NCI-H2196 (cell line): ENCODE measurements at regions not wholly inside any gene's neighbourhood (a gene's known extent, or its start where the extent isn't known, plus 50 kb on each side); places are given as distances from the start of the nearest gene placed in this dataset.
"Not testable (repeated sequence)": the region's sequence is repeated elsewhere in the genome, so short reads cannot be mapped to it uniquely, and the experiment has no call there.

Experiments used
- DNase-seq: peaks from one replicate; lab custom pipeline; 2025; ENCODE audit not compliant: unreplicated experiment; lab: John Stamatoyannopoulos, UW

GRCh38 chr1:174105086-174105485 lies 54.2 kb upstream of the RABGAP1L start:
- no peak for DNase-seq

DNA sequence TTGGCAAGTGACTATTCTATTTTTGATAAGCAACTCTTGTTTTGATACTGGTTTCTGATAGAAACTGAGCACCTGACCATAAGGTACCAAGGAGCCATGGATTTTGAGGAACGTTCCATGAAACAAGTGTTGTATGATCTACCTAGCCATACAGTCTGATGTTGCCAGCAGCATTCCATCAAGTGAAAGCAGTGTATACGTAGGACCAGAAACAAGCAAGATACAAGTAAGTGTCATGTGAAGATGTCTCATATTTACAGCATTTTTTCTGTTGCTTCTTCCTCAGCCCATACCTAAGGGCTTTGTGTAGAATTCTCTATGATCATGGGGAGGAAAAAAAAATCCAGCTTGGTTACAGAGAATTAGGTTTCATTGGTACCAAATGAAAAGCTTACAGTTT lies 55.6 kb upstream of the RABGAP1L start:
- no peak for DNase-seq

- not testable (repeated sequence) for DNase-seq
Measured at GRCh38 chr1:174101976-174102375, 57.3 kb upstream of the RABGAP1L start.

DNA sequence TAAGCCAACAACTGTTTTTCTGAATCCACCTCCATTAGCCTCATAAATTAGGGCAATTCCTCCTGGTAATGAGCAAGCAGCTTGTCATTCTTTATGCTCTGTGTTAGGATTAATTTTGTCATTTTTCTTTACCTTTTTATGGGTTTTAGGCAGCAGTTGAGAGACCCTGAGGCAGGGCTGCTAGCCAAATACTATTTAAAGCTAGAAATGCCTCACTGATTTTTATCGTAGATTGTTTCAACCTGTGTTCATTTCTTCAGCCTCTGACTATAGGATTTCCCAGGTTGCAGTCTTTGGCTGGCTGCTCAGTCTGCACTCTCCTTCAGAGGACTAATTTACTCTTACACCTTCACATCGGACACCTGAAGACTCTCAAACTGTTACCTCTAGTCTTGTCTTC lies 61.9 kb upstream of the RABGAP1L start:
- no peak for DNase-seq

DNA sequence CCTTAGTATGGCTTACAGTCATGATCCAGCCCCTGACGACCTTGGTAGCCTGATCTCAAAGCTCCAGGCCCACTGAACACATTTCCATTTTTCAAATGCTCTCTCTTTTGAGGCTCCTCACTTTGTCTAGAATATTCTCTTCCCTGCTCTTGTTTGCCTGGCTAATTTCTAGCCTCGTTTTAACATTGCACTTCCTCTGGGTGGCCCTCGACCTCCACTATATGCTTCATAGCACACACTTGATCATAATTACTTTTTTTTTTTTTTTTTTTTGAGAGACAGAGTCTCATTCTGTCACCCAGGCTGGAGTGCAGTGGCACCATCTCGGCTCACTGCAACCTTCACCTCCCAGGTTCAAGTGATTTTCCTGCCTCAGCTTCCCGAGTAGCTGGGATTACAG lies 65.5 kb upstream of the RABGAP1L start:
- DNase-seq = not testable (repeated sequence)

DNA sequence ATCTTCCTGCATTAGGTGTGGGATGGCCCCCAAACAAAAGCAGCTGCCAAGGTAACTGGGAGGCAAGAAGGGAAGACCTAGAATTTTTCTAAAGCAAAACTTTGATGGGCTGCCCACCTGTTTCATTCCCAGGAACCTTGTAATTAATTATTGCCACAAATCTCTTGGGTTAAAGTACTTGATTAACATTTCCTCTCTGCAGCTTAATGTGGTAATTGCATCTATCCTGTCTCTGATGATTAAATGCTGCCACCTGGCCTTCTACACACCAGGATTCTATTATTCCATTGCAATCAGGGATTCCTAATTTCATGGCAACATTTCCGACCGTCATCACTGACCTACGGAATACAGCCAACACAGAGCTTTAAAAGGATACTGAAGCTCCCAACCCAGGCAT lies 68.3 kb upstream of the RC3H1 start:
- no peak for DNase-seq

DNA sequence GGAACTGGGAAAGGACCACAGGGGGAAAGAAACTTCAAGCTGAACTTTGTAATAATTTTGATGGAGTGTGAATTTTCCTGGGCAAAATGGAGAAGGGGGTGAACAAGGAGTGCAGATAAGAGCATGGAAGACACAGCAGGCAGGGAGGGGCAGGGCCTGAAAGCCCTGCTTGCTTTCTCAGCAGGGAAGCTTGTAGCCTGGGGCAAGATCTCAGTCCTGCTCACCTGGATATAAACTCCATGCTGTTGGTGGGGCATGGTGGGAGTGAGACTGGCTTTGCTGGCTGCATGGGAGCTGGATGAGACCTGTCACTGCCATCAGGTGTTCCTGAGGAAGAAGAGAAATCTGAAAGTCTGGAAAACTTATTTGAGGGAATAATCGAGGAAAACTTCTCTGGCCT lies 58.7 kb upstream of the RC3H1 start:
- DNase-seq = no peak

GRCh38 chr1:174079796-174080195 lies 57.6 kb upstream of the RC3H1 start:
- no peak for DNase-seq

DNA sequence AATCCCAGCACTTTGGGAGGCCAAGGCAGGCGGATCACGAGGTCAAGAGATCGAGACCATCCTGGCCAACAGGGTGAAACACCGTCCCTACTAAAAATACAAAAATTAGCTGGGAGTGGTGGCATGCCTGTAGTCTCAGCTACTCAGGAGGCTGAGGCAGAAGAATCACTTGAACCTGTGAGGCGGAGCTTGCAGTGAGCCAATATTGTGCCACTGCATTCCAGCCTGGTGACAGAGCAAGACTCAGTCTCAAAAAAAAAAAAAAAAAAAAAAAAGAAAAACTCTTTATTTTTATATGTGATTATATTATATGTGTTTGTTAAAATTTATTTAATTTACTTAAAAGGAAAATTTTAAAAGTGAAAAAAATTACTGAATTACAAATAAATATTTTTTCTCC lies 56.8 kb upstream of the RC3H1 start:
- not testable (repeated sequence) for DNase-seq

DNA sequence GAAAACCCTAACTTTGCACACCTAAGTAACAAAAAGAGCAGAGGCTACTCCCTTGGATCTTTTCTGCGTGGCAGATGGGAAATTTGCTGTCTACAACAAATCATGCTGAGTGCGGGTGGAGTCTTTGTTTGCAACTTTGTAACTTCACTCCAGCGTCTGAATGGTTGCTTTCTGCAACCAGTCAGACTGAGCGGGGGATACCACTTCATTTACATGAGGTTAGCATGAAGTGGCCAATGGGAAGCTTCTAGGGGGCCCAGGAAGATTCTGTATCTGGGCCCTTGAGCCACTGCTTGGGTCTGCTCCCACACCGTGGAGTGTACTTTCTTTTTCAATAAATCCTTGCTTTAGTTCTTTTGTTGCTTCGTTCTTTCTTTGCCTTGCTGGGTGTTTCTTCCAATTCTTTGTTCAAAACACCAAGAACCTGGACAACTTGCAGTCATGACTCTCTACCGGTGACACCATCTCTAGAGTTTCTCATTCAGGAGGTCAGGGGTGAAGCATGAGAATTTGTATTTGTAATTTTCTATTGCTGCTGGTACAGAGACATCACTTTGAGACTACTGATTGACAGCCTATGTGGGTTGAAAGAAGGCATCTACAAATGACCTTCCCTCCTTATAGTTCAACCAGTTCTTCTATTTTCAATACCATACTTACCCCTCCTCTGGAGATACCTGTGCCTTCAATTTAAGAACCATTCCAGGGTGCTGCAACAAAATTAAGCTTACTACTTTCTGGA lies 55.8 kb upstream of the RC3H1 start:
- no peak for DNase-seq

- DNase-seq = no peak
Measured at GRCh38 chr1:174075245-174075692, 53.1 kb upstream of the RC3H1 start.

DNA sequence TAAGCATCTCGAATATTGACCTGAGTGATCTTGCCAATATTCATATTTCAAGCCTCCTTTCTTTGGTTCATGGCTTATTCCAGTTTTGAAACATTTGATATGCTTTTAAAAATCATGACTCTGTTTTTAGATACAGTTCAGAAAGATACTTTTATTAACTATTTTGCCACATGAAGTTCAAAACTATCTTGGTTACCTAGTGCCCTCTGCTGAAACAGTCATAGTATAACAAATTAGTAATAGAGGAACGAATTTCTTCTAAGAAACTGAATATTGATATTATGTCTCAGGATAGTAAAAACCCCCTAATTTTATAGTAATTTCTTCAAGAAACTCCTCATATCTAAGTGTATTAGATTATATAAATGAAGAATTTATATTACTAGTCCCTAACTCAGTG lies 52.6 kb upstream of the RC3H1 start:
- DNase-seq = peak; percentile 26

DNA sequence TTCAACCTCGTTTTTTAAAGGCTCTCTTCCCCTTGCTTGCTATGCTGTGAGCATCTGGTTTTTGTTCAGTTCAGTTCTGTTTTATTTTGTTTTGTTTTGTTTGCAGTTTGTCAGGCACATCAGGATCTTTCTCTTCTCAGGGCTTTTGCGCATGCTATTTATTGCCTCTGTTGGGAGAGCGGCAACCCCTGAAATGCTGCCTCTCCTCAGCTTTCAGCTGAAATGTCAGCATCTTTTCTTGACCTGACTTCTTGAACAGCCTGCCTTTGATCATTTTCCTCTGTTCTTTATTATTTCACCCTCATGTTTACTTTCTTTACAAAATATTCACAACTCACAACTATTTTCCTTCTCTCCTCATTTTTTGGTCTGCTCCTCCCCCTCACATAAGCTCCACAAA lies 50.4 kb upstream of the RC3H1 start:
- DNase-seq = no peak
